Activated CD4-positive, alpha-beta T cell treated with anti-CD3 and anti-CD28 coated beads, Interleukin-2, Interleukin-4, amounts not matched to agents 100 ng/mL and 50 ng/mL, durations not matched to agents 16 hours and 8 hours (primary cell): ENCODE measurements at regions not wholly inside any gene's neighbourhood (a gene's known extent, or its start where the extent isn't known, plus 50 kb on each side); places are given as distances from the start of the nearest gene placed in this dataset.
"Not testable (repeated sequence)": the region's sequence is repeated elsewhere in the genome, so short reads cannot be mapped to it uniquely, and the experiment has no call there.

Experiments used
- DNase-seq: peaks from one replicate; pipeline ENCODE4 v3.0.0-alpha.2; 2020; ENCODE audit warnings: low spot score

DNA sequence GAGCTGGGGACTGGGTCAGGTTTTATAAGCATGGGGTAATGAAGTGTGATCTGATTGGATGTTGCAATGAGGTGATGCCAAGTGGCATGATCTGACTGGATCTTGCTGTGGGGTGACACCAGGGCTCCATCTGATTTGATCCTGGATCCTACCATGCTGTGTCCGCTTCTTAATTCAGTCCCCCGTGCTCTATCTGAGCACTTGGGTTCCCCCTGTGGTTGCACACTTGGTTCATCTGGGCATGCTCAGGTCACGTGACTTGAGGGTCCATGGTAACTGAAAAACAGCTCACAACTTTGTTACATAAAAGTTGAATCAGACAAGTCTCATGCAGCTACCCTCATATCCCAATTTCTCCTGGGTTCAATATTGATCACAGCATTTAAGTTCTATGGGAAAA, 448.6 kb upstream of the NRP1 start:
- DNase-seq = no peak

DNA sequence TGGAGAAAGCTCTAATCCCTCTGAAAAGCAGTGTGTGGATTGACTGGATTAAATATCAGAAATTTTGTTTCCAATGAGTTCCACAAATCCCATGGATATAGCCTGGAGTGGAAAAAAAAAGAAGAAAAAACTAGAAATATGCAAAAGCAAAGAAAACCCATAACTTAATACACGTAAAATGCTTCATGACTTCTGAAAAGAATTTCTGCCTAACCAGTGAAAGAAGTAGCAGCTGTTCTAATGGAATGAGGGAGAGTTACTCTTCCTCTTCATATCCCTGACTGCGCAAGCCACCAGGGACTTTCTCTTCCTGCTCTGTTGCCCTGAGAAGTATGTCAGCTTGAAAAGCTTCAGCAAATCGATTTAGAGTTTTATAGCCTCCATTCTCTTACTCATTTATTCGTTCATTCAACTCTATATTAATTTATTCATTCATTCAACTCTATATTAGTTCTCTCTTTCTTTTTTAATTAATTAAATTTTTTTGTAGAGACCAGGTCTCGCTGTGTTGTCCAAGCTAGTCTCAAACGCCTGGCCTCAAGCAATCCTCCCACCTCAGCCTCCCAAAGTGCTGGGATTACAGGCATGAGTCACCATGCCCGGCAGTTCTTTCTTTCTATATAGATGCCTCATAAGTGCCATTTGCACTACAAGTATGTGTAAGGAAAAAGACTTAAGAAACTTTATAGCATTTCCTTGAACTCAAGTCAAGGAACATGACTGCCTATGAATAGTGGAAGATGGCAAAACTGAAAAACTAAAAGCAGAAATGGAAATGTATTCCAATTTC, 447.3 kb upstream of the NRP1 start:
- DNase-seq = no peak

DNA sequence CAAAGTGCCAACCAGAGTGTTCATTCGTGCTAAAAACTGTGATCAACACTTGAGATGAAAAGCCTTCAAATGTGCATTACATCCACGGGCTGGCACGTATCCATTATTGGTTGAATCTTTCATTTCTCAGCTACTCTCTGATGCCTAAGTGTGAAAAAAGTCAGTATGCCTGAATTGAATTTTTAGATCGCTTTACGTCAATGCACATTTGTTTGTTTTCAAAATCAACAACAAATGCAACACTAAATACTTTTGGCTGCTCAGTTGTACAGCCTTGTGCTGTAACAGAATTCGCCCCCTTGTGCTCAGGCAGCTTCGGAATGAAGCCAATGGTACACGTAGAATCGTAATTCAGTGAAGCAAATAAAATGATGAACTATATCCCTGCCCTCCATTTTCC, 446.5 kb upstream of the NRP1 start:
- no peak for DNase-seq

DNA sequence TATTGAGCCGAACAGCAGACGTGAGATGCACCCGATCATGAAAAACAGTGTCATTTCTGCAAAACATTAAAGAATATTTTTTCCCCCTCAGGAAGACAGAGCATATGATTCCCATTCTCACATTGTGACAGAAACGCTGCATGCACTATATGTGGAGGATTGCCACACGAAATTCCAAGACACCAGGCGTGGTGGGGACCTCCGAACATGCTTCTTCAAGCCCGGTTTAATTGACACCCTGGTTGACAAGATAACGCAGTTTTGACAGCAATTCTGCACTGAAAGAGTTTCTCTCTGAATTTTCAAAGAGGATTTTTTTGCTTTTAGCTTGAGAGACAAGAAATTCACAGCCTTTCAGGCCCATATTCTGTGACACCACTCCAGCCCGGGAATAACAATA, 442.8 kb upstream of the NRP1 start:
- DNase-seq = no peak

DNA sequence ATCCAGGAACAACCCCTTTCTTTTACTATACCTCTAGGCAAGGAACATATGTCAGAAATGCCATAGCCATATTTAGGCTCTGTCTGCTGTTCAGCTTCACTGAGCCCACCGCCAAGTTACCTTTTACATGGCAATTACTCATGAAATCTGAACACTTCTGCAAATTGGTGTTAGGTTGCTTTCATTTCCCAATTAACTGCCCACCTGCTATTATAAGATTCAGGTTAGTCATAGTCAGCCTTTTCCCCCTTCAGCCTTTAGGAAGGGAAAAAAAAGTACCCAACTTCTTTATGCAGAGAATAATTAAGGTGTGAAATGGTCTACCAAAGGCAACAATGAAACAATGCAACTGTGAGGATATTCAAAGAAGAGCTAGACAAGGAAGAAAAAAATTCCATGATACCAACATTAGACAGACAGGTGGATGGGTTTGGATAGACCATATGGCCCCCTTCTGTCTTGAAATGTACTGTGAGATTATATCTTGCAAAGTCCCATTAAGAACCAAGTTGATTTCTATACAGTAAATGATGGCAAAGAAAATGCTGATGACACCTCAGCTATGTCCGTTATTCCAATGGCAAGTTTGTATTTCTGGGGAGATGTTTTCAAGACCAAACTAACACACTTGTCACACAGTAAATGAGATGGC, 442.1 kb upstream of the NRP1 start:
- DNase-seq = no peak

DNA sequence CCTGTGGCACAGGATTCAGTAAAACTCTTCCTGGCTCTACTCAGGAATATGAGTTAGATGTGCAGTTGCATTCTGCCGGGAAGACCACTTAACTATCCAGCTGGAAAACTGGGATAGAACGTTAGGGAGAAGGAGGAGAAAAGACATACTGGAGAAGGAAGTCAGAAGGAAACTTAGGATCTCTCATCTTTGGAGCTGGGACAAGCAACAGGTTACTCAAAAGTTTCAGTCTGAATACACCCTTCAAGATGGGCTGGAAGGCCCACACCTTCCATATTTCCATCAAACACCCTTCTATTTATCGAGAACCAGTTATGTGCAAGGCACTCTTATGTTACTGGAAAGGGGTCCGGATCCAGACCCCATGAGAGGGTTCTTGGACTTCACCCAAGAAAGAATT, 440.4 kb upstream of the NRP1 start:
- no peak for DNase-seq

DNA sequence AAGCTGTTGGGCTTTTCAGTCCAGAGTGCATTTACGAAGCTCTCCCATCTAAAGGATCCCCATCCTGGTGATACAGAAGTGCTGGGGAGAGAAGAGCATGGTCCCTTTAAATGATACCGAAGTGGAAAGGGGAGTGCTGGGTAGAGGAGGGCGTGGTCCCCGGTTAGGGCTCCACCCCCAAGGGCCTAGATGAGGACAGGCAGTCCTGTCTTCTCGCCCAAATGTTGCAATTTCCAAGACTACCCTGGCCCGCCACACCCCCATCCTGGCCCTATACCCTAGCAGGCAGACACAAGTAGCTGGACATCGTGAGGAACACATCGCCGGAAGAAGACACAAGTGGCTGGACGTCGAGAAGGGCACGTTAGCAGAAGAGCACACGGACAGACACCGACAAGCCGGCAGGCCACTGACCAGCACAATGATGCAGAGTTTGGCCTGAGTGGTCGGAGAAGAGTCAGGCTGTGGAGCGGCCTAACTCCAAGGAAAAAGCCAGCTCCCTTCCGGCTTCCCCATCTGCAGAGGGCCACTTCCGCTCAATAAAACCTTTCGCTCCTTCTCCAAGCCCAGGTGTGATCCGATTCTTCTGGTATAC, 439.5 kb upstream of the NRP1 start:
- DNase-seq = no peak

DNA sequence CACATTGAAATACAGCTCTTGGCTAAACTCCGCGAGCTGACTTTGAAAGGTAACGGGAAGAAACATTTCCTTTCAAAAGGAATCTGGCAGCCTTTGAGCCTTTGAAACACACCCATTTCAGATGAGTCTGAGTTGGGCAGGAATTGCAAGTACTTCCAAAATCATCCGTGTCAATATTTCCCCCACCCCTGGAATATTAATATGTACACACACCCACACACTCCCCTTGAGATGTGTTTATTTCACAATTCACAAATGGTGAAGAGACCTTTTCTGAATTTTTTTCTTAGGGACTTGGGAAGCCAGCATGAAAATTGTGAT, 438.7 kb upstream of the NRP1 start:
- DNase-seq = no peak

DNA sequence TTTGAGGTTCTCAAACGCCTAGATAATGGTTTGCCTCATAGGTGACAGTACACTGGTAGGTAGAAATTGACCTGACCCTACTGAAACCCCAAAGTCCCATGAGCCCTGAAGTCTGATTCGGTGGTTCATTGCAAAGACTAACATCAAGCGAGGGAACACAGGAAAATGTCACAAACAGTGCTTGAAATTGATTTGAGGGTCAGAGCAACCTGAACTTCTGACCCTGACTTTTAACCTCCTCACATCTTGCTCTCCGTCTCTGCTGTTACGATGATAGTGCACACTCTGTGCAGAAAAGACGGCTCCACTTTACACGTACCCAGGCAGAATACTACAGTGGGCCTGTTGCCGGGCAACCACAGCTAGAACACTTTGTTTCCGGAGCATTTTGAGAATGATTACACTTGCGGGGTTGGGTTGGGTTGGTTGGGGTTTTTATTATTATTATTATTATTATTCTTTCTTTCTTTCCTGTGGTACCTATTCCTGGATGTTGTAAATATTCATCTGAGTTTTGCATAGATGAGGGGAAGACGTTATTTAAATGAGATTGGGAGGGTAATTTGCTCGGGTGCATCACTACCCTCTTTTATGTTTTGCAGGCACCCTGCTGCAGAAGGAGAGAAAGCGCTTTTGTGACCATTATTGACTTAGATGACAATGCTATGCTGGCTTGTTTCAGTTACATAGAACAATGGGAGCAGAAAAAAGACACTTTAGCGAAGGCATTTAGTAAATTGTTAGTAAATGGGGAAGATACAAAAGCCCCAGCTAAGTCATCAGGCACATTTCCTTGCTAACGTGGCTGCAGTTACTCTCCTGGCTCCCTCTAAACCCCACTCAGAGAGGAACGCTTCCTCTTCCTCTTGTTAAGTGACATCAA, 438.1 kb upstream of the NRP1 start:
- no peak for DNase-seq

DNA sequence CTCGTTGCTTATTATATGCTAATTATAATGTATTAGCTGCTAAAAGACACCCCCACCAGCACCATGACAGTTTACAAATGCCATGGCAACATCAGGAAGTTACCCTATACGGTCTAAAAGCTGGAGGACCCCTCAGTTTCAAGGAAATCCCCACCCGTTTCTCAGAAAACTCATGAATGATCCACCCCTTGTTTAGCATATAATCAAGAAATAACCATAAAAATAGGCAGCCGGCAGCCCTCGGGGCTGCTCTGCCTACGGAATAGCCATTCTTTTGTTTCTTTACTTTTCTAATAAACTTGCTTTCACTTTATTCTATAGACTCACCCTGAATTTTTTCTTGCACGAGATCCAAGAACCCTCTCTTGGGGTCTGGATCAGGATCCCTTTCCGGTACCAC, 437.4 kb upstream of the NRP1 start:
- DNase-seq = not testable (repeated sequence)

DNA sequence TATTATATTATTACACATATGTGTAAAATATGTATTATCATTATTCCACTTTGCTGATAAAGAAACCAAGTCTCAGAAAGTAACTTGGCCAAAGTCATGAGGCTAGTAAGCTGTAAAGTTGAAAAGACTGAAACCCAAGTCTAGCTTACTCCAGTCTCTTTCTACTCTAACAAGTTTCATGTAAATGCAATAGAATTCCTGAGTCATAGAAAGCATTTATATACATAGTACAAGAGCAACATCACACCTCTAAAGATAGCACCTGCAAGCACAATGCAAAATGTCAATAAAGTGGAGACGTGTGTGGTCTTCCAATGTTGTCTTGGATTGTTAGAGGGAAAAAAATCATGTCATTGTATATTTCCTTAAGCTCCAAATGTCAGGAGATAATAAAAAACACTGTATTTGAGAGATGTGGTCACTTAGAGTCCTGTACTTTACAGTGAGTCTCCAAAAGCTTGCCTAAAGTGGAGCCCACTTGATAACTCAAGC, 430.3 kb upstream of the NRP1 start:
- no peak for DNase-seq

DNA sequence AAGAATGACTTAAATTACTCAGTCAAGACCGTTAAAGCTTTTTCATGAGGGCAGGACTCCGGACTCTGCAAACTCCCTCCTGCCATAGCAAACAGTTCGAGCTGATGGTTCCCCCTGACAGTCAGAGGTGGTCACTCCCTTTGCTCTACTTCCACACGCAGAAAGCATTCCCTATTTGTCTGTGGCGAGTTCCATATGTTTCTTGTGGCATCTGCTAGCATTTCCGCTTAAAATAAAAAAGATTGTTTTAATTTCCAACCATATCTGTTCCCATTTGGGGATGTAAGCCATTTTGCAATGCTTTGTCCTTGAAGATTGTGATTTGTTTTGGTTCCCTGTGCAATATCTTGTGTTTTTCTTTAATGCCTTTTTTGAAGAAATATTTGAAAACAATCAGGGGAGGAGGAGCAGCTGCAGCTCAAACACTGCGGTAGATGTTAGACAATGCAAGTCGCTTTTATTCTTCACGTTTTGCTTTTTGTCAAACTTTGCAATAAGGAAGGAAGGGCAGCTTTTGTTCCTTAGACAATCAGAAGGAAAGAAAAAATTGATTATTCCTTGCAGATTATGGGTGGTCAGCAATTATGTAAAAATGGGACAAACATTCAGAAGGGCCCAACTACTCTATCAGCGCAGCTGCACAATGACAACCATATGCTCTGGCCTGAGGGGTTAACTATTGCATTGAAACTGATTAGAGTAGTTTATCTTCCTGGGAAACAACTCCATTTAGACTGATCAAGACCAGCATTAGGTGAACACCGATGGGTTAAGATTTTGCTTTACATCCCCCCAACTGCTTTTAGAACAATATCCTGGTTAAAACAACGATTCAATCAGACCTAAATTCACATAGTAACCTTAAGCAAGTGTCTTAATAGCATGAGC, 425.8 kb upstream of the NRP1 start:
- DNase-seq = no peak

DNA sequence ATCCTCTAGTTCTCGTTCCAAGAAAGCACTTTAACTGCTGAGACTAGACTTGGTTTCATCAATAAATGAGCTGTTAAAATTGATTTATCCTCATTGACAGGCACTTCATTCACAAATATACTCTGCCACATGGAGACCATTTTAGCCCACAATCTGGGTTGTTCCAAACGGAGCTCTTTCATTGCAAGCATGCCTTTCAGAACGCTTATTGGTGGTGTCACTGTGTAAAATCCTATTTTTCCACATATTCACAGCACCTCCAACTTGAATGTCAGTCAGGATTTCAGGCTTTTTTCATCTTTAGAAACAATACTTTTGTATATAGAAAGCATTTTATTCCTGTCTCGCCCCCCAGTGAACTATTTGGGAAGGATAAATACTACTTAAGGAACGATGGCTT, 424.7 kb upstream of the NRP1 start:
- DNase-seq = no peak

DNA sequence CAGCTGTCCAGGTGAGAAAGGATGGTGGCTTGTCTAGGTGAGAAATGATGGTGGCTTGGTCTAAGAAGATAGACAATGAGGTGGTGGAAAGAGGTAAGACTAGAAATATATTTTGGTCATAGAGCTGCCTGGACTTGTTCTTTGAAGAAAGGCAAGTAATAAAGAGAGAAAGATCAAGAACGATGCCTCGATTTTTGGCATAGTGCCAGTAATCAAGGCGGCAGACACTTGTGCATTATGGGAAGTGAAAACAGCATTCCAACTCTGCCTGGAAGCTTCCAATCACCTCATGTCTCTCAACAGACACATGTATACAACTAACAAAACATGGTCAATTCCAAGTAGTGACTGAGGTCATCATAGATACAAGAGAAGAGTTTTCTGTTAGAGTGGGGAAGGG, 423.8 kb upstream of the NRP1 start:
- DNase-seq = no peak

DNA sequence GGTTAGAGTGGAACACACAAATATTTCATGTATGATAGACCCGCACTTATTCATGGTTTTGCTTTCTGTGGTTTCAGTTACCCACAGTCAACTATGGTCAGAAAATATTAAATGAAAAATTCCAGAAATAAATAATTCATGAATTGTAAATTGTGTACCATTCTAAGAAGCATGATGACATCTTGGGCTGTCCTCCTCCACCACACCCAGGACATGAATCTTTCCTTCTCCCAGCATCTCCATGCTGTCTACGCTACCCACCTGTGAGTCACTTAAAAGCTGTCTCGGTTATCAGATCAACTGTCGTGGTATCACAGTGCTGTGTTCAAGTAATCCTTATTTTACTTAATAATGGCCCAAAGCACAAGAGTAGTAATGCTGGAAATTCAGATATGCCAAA, 419.6 kb upstream of the NRP1 start:
- DNase-seq = no peak

DNA sequence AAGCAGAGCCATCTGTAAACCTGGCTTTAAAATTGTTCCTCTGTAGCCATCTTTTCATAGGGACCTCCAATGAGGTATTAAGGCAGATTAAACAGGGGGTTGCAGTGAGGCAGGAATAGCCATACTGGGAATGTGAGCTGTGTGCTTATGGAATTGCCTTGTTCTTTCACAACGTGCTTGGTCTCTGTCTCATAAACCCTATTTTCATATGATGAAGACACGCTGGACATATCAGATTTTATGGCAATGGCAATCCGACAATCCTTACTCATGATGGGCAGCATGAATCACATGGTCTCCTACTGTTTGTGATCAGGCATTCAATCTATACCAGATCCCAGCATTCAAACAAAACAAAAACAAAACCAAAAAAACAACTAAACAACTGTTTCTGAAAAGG, 418.9 kb upstream of the NRP1 start:
- no peak for DNase-seq

DNA sequence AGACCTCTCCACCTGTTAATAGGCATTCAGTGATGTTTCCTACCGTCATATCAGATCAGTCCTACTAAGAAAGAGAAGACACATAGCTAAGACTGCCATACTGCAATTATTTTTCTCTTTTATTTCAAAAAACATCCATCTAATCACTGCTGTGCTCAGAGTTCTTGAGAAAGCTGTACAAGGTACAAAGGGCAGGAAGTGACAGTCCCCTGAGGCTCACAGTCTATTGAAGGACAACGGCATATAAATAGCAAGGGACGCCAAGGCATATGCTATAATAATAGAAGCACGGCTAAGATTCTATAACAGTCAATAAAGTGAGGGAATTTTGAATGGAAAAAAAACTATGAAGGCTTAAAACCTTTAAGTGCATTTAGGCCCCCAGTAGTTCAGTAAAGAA, 415.3 kb upstream of the NRP1 start:
- no peak for DNase-seq

DNA sequence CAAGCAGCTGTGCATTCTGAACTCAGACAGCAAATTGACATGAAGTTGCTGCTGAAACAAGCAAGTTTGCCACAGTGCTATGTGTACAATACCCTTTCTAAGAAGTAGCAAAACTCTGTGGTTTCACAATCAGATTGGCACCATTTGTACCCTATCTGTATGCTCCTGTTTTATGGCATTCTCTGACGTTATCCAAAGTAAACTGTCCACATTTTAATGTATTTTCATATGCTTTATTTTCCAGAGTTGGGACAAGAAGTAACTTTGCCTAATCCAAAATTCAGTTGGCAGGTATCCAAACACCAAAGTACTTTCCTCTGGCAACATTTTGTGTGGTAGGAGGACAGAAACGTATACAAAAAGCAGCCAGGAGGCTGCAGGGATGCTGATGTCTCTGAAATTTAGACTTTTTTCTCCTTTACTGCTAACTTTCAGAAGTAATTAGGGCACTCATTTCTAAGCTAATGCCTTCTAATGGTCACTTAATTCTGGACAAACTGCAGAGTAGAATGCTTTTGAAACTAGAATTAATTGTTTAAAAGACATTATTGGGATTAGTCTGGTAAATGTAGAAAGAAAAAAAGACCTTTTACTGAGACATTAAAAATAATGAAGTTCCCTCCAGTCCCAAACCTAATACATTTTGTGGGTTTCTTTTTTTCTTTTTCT, 414.7 kb upstream of the NRP1 start:
- no peak for DNase-seq

DNA sequence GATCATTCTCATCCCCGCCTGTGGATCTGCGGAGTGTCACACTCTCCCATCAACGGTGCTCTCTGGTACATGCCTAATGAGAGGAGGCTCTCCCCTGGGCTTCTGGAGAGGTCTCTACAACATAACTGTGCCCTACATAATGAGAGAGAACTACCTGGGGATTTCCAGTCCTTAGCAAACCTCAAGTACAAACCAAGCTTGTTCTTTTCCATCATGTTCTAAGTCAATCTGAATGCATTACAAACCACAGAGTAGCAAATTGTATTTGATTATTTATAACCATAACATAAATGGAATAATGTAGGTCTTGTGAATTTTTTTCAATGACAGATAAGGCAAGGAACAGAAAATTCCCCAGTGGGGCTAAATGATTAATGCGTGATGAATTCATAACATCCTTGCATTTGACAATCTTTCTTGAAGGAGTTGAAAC, 412.4 kb upstream of the NRP1 start:
- no peak for DNase-seq

DNA sequence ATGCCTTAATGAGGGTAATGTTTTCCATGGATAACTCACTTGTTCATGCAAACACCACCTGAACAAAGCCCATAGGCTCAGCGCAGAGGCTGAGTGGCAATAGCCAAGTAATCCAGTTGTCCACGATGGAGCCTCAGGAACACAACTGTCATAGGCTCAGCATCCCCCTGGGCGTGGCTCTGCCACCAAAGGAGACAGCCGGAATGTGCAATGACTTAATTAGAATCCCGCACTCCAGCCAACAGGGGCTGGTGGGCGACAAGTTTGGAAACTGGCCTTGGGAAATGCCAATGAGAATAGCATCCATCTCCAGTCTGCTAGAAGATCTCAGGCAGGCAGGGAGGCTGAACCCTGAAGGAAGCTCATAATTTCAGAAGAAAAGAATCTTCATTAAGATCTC, 411.7 kb upstream of the NRP1 start:
- DNase-seq = no peak

DNA sequence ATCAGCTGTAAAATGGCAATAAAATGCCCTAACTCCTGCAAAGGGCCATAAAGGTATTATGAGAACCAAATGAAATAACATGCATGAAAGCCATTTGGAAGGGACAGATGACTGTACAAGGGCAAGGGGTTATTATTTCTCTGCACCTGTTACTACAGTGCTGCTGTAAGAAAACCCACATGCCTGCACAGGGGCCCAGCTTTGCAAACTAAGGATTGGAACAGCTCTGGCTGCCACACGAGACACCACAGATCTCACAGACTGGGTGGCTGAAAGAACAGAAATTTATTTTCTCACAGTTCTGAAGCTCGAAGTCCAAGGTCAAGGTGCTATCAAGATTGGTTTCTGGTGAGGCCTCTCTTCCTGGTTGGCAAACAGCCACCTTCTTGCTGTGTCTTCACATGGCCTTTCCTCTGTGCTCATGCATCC, 409.0 kb upstream of the NRP1 start:
- DNase-seq = no peak
